ENCODE measurements at regions not wholly inside any gene's neighbourhood (a gene's known extent, or its start where the extent isn't known, plus 50 kb on each side); places are given as distances from the start of the nearest gene placed in this dataset.

DNA sequence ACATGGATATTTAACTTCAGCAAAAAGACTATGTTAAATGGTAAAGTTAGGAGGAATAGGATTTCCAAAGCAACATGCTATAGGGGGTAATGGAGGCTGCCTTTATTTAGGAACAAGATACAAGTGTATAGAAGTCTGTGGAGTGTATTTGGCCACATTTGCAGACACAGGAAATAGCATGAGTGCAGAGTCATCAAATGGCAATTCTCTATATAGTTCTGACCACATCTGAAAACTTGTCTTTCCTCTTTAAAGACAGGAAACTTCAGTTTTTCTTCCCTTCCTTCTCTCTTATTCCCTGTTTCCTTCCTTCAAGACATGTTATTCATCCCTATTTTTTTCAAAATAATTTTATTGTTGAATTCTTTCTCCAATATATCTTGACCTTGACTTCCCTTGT, 119.3 kb upstream of the PITX2 start:
- Histone ChIP-seq H3K4me2 (replicated peaks; ENCODE audit: extremely low read depth, low read length, poor library complexity, severe bottlenecking) (no peak overlapping the region), H3K4me1 (ENCODE audit: control insufficient read depth in 1 of 2, insufficient read depth in 2 of 2, low read length in 2 of 2) (no peaks in the 10 kb centered on the region), H3K9ac (ENCODE audit: insufficient read depth, low read length, poor library complexity, severe bottlenecking) (no peak overlapping the region), H2AFZ (ENCODE audit: insufficient read depth, low read depth, low read length, poor library complexity, severe bottlenecking) (no peak overlapping the region), H3K27ac (ENCODE audit: low read depth in 1 of 2, low read length in 2 of 2) (no peak overlapping the region), H3K27me3 (ENCODE audit: control insufficient read depth in 2 of 2, insufficient read depth in 2 of 2, low read length in 2 of 2) (no peaks in the 10 kb centered on the region), H3K4me3 (replicated peaks in 1 of 3; ENCODE audit: low read depth in 2 of 3, low read length in 3 of 3) (no peak overlapping the region), H3K36me3 (replicated peaks in 1 of 2; ENCODE audit: control insufficient read depth in 1 of 2, insufficient read depth in 2 of 2, low read length in 2 of 2) (no peaks in the 10 kb centered on the region), H3K9me3 (replicated peaks in 1 of 2; ENCODE audit: control insufficient read depth in 1 of 2, insufficient read depth in 1 of 2, low read length in 2 of 2) (no peaks in the 10 kb centered on the region), H3K79me2 (ENCODE audit: insufficient read depth, low read length) (no peaks in the 10 kb centered on the region), H4K20me1 (ENCODE audit: insufficient read depth, low read length) (no peaks in the 10 kb centered on the region)
- no peaks in the 10 kb centered on the region for H3K27me3 Mint-ChIP-seq (ENCODE audit: low read depth in 3 of 3)
- H3K9me3 Mint-ChIP-seq, result peaks cover 0 to 3% (median 0%) of the 10 kb centered on the region in 7 donors
- no peak overlapping the region for H3K4me3 Mint-ChIP-seq
- no peaks in the 10 kb centered on the region for H3K36me3 Mint-ChIP-seq
- H3K27ac Mint-ChIP-seq, result no peak overlapping the region
- intact Hi-C loops (cut with micrococcal nuclease), result no loop called here
- H3K4me1 Mint-ChIP-seq, result no peaks in the 10 kb centered on the region
- no peak for DNase-seq
- TF ChIP-seq, protein P1, sequence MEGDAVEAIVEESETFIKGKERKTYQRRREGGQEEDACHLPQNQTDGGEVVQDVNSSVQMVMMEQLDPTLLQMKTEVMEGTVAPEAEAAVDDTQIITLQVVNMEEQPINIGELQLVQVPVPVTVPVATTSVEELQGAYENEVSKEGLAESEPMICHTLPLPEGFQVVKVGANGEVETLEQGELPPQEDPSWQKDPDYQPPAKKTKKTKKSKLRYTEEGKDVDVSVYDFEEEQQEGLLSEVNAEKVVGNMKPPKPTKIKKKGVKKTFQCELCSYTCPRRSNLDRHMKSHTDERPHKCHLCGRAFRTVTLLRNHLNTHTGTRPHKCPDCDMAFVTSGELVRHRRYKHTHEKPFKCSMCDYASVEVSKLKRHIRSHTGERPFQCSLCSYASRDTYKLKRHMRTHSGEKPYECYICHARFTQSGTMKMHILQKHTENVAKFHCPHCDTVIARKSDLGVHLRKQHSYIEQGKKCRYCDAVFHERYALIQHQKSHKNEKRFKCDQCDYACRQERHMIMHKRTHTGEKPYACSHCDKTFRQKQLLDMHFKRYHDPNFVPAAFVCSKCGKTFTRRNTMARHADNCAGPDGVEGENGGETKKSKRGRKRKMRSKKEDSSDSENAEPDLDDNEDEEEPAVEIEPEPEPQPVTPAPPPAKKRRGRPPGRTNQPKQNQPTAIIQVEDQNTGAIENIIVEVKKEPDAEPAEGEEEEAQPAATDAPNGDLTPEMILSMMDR (IDR thresholded peaks at IDR 0.05), result no peak

DNA sequence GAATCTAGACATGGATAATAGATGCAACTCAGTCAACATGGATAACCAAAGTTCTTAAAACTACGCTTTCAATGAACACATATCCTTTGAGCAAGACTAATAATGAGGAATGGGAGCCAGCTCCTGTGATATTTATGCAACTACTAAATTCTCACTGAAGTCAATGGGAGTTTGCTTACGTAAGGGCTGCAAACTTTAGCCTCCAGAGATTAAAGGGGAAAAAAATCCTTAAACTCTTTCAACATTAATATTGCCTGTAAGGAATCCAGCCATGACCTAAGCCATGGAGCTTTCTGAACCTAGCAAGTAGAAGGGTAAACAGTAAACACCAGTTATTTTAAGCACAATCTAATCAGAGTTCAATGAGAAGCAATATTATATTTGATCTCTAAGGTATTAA, 125.2 kb upstream of the PITX2 start:
- Mint-ChIP-seq H3K9me3 (peaks cover 0 to 2% (median 0%) of the 10 kb centered on the region in 7 donors), H3K36me3 (no peaks in the 10 kb centered on the region), H3K4me1 (no peaks in the 10 kb centered on the region), H3K27ac (no peak overlapping the region), H3K27me3 (ENCODE audit: low read depth in 3 of 3) (no peaks in the 10 kb centered on the region), H3K4me3 (no peak overlapping the region)
- no CpG with 5 or more reads among the region's 2 CpGs for WGBS (ENCODE audit: insufficient coverage)
- H3K4me3 ChIP-seq (replicated peaks in 1 of 3; ENCODE audit: low read depth in 2 of 3, low read length in 3 of 3), result no peak overlapping the region
- intact Hi-C loops (cut with micrococcal nuclease), result no loop called here
- H3K4me2 ChIP-seq (replicated peaks; ENCODE audit: extremely low read depth, low read length, poor library complexity, severe bottlenecking), result no peak overlapping the region
- no peaks in the 10 kb centered on the region for H4K20me1 ChIP-seq (ENCODE audit: insufficient read depth, low read length)
- TF ChIP-seq, protein P1 (IDR thresholded peaks at IDR 0.05), result no peak
- no peaks in the 10 kb centered on the region for H3K36me3 ChIP-seq (replicated peaks in 1 of 2; ENCODE audit: control insufficient read depth in 1 of 2, insufficient read depth in 2 of 2, low read length in 2 of 2)
- H2AFZ ChIP-seq (ENCODE audit: insufficient read depth, low read depth, low read length, poor library complexity, severe bottlenecking), result no peak overlapping the region
- no peak for DNase-seq
- H3K27me3 ChIP-seq (ENCODE audit: control insufficient read depth in 2 of 2, insufficient read depth in 2 of 2, low read length in 2 of 2), result no peaks in the 10 kb centered on the region
- H3K4me1 ChIP-seq (ENCODE audit: control insufficient read depth in 1 of 2, insufficient read depth in 2 of 2, low read length in 2 of 2), result no peaks in the 10 kb centered on the region
- H3K27ac ChIP-seq (ENCODE audit: low read depth in 1 of 2, low read length in 2 of 2), result no peak overlapping the region
- H3K9me3 ChIP-seq (replicated peaks in 1 of 2; ENCODE audit: control insufficient read depth in 1 of 2, insufficient read depth in 1 of 2, low read length in 2 of 2), result no peaks in the 10 kb centered on the region
- no peak overlapping the region for H3K9ac ChIP-seq (ENCODE audit: insufficient read depth, low read length, poor library complexity, severe bottlenecking)
- no peaks in the 10 kb centered on the region for H3K79me2 ChIP-seq (ENCODE audit: insufficient read depth, low read length)

Data from CD14-positive monocyte (primary cell).